C4-2B (cell line): ENCODE measurements at regions not wholly inside any gene's neighbourhood (a gene's known extent, or its start where the extent isn't known, plus 50 kb on each side); places are given as distances from the start of the nearest gene placed in this dataset.

Source experiments
- H3K27ac ChIP-seq: fragments of 450-650 bp; 2 replicates; pipeline ENCODE4 v1.5.1; 2017
- ZFX ChIP-seq: fragments of 450-650 bp; IDR thresholded peaks from 2 replicates; pipeline ENCODE4 v1.6.1; 2017
- TF ChIP-seq, protein P1 (sequence below): fragments of 450-650 bp; conservative IDR thresholded peaks from 2 replicates; pipeline ENCODE4 v1.5.1; 2017; ENCODE audit warnings: mild to moderate bottlenecking

DNA sequence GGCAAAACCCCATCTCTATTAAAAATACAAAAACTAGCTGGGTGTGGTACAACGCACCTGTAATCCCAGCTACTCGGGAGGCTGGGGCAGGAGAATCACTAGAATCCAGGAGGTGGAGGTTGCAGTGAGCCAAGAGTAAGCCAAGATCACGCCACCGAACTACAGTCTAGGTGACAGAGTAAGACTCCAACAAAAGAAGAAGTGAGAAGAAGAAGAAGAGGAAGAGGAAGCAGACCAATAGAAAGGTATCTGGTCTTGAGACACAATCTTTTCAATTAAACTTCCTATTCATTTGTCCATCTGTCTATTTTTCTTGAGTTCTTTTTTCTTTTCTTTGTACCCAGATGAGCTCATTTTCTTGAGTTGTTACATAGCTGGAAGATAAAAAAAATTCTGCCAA is 55.7 kb upstream of the ACADM start:
- TF ChIP-seq ZFX, result no peak
- TF ChIP-seq, protein P1, sequence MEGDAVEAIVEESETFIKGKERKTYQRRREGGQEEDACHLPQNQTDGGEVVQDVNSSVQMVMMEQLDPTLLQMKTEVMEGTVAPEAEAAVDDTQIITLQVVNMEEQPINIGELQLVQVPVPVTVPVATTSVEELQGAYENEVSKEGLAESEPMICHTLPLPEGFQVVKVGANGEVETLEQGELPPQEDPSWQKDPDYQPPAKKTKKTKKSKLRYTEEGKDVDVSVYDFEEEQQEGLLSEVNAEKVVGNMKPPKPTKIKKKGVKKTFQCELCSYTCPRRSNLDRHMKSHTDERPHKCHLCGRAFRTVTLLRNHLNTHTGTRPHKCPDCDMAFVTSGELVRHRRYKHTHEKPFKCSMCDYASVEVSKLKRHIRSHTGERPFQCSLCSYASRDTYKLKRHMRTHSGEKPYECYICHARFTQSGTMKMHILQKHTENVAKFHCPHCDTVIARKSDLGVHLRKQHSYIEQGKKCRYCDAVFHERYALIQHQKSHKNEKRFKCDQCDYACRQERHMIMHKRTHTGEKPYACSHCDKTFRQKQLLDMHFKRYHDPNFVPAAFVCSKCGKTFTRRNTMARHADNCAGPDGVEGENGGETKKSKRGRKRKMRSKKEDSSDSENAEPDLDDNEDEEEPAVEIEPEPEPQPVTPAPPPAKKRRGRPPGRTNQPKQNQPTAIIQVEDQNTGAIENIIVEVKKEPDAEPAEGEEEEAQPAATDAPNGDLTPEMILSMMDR, result no peak
- H3K27ac ChIP-seq, result no peak overlapping the region

- TF ChIP-seq, protein P1, result no peak
- no peak for TF ChIP-seq ZFX
- no peak overlapping the region for H3K27ac ChIP-seq
These were observed 52.8 kb upstream of the ACADM start for GRCh38 chr1:75671708-75672107.

- no peak for TF ChIP-seq ZFX
- TF ChIP-seq, protein P1, result no peak
- H3K27ac ChIP-seq, result 0 out of 2 replicates have a peak overlapping the region, but pooled peaks have one; percentile 17
These were observed 52.4 kb upstream of the ACADM start for GRCh38 chr1:75672108-75672507.

DNA sequence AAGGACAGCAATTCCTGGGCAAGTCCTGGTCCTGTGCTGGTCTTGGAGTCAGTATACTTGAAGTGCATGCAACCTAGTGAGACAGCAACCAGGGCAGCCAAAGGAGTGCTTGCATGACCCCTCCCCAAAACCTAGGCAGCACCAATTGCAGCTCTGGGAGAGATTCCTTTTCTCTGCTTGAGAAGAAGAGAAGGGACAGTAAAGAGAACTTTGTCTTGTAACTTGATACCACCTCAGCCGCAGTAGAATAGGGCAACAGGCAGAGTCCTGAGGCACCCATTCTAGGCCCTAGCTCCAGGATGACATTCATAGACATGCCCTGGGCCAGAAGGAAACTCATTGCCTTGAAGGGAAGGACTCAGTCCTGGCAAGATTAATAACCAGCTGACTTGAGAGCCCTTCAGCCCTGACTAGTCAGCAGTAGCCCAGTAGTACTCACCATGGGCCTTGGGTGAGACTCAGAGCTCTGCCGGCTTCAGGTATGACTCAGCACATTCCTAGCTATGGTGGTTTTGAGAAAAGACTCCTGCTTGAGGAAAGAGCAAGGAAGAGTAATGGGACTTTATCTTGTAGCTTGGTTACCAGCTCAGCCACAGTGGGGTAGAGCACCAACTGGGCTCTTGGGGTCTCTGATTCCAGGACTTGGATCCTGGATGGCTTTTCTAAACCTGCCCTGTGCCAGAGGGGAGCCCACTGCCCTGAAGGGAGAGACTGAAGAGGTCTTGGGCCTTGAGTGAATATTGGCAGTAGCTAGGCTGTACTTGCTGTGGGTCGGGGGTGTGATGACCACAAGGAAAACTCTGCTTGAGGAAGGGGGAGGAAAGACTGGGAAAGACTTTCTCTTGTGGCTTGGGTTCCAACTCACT is 51.7 kb upstream of the ACADM start:
- H3K27ac ChIP-seq, result peak overlapping the region; percentile 17; the same call in 1 of the 2 replicates
- TF ChIP-seq ZFX, result no peak
- TF ChIP-seq, protein P1, result no peak

GRCh38 chr1:75673399-75673798 is 51.1 kb upstream of the ACADM start:
- TF ChIP-seq, protein P1, result no peak
- no peak for TF ChIP-seq ZFX
- peak overlapping the region; percentile 17; the same call in 1 of the 2 replicates for H3K27ac ChIP-seq

DNA sequence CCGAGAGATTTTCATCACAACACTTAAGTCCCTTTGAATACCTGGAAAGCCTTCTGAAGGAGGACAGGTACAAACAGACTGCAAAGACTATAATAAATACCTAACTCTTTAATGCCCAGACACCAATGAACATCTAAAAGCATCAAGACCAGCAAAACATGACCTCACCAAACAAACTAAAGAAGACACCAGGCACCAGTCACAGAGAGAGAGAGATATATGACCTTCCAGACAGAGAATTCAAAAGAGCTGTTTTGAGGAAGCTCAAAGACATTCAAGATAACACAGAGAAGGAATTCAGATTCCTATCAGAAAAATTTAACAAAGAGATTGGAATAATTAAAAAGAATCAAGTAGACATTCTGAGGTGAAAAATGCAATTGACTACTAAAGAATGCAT is 50.6 kb upstream of the ACADM start:
- no peak overlapping the region for H3K27ac ChIP-seq
- no peak for TF ChIP-seq ZFX
- TF ChIP-seq, protein P1, result no peak
